K562 (cell line): ENCODE measurements at regions not wholly inside any gene's neighbourhood (a gene's known extent, or its start where the extent isn't known, plus 50 kb on each side); places are given as distances from the start of the nearest gene placed in this dataset.

Source experiments
- ATAC-seq: fragments of 200-7000 bp; cut with Tn5 transposase; 3 replicates; pipeline ENCODE4 v1.9.1; 2020; ENCODE audit warnings: moderate library complexity
- BruUV-seq: library from RNA; stranded (reverse); fragments of 400-500 nt; replicated peaks from 2 replicates; lab custom pipeline; 2021; lab: Mats Ljungman, UMichigan
- CTCF ChIA-PET: fragments of 300-600 bp; formaldehyde crosslinking; extraction: SDS; loops from one replicate; lab custom pipeline; 2021; ENCODE audit warnings: low intra/inter-chr PET ratio; lab: Yijun Ruan, JAX
- POLR2A ChIA-PET: fragments of 300-600, 350-650 bp; sonication (Branson Sonifier 250); formaldehyde crosslinking; extraction: SDS; loops from one replicate; lab custom pipeline; 2021; ENCODE audit warnings: antibody characterized with exemption, inconsistent platforms; lab: Yijun Ruan, JAX
- DNase-seq, 4 experiments: peaks; one replicate each; pipeline versions ENCODE4 v3.0.0 to v3.0.0-alpha.2; 2011 to 2018; ENCODE audit warnings: low spot score in 3 of 4, mixed read lengths in 3 of 4; ENCODE audit errors: extremely low read depth in 1 of 4
- FAIRE-seq: peaks from 2 replicates; lab custom pipeline; 2011; peaks lifted over from hg19 to GRCh38; lab: Jason Lieb, UNC
- H2AFZ ChIP-seq: 2 replicates; pipeline ENCODE4 v1.6.0; 2011; ENCODE audit warnings: low read depth, low read length, control low read depth, inconsistent platforms
- H3K27ac ChIP-seq: fragments of 200-600 bp; 3 replicates; pipeline ENCODE4 v1.8.0; 2011; ENCODE audit warnings: low read depth, mild to moderate bottlenecking, control low read depth, inconsistent platforms, low read length, moderate library complexity, mixed read lengths; ENCODE audit errors: extremely low read depth
- H3K27me3 ChIP-seq, 2 experiments: fragments of 300-600 bp in 1 of 2; 2 replicates in 1 of 2; 3 replicates in 1 of 2; pipeline versions ENCODE4 v1.6.0 to v1.8.0; 2011; ENCODE audit warnings: inconsistent platforms in 2 of 2, low read length in 2 of 2, mild to moderate bottlenecking in 1 of 2, mixed read lengths in 1 of 2, moderate library complexity in 1 of 2; ENCODE audit not compliant: control insufficient read depth in 2 of 2, insufficient read depth in 2 of 2
- H3K36me3 ChIP-seq: fragments of 300-600 bp; 3 replicates; pipeline ENCODE4 v1.8.0; 2011; ENCODE audit warnings: mild to moderate bottlenecking, low read length, inconsistent platforms; ENCODE audit not compliant: control insufficient read depth, insufficient read depth
- H3K4me1 ChIP-seq, 2 experiments: fragments of 200-600 bp in 1 of 2; replicated peaks in 1 of 2; 2 replicates in 1 of 2; 3 replicates in 1 of 2; pipeline versions ENCODE4 v1.5.1 to v1.8.0; 2011; ENCODE audit warnings: inconsistent platforms in 2 of 2, low read length in 2 of 2, mild to moderate bottlenecking in 1 of 2, mixed read lengths in 1 of 2, moderate library complexity in 1 of 2; ENCODE audit not compliant: control insufficient read depth in 2 of 2, insufficient read depth in 2 of 2
- H3K4me2 ChIP-seq: 2 replicates; pipeline ENCODE4 v1.6.1; 2011; ENCODE audit warnings: low read length, control low read depth, inconsistent platforms, mixed read lengths; ENCODE audit not compliant: insufficient read depth
- H3K4me3 ChIP-seq: fragments of 200-600 bp; sonication (generic), shearing (Covaris generic); 2 replicates; pipeline ENCODE4 v1.5.1; 2016; ENCODE audit warnings: control low read depth, inconsistent platforms
- H3K79me2 ChIP-seq: fragments of 200-600 bp; 3 replicates; pipeline ENCODE4 v1.8.0; 2011; ENCODE audit warnings: low read length, inconsistent platforms; ENCODE audit not compliant: control insufficient read depth, insufficient read depth
- H3K9ac ChIP-seq, 2 experiments: 2 replicates each; pipeline versions ENCODE4 v1.6.0 to v1.6.1; 2011; ENCODE audit warnings: low read depth in 2 of 2, low read length in 2 of 2, control low read depth in 1 of 2, inconsistent platforms in 1 of 2, mild to moderate bottlenecking in 1 of 2, mixed read lengths in 1 of 2; ENCODE audit not compliant: insufficient read depth in 1 of 2
- H3K9me1 ChIP-seq: one replicate; pipeline ENCODE4 v1.6.0; 2011; ENCODE audit warnings: inconsistent platforms, mild to moderate bottlenecking, low read length, moderate library complexity; ENCODE audit not compliant: control insufficient read depth, insufficient read depth
- H3K9me3 ChIP-seq: replicated peaks from 2 replicates; pipeline ENCODE4 v1.5.1; 2011; ENCODE audit warnings: low read depth, low read length, inconsistent platforms; ENCODE audit not compliant: control insufficient read depth, insufficient read depth
- H4K20me1 ChIP-seq: replicated peaks from 2 replicates; pipeline ENCODE4 v1.6.1; 2011; ENCODE audit warnings: low read length, inconsistent platforms, mixed read lengths; ENCODE audit not compliant: control insufficient read depth, insufficient read depth
- C11orf30 ChIP-seq: fragments of 450-650 bp; IDR thresholded peaks from 2 replicates; pipeline ENCODE4 v1.6.1; 2016; ENCODE audit warnings: low read depth, mild to moderate bottlenecking
- EHMT2 ChIP-seq: fragments of 450-650 bp; IDR thresholded peaks from 2 replicates; pipeline ENCODE4 v1.6.1; 2018; ENCODE audit warnings: antibody characterized with exemption
- FOS ChIP-seq: IDR thresholded peaks from 3 replicates; pipeline ENCODE4 v1.6.1; 2011; ENCODE audit not compliant: insufficient read length; ENCODE audit errors: extremely low read depth
- FOXK2 ChIP-seq, 2 experiments: fragments of 450-650 bp; IDR thresholded peaks in 1 of 2; conservative IDR thresholded peaks in 1 of 2; 2 replicates each; pipeline ENCODE4 v1.6.1; 2016; ENCODE audit warnings: low read depth in 2 of 2, mild to moderate bottlenecking in 1 of 2
- MTA2 ChIP-seq: fragments of 450-650 bp; IDR thresholded peaks from 2 replicates; pipeline ENCODE4 v1.6.1; 2016; ENCODE audit warnings: low read depth
- NR2C1 ChIP-seq, 2 experiments: fragments of 450-650 bp; IDR thresholded peaks; 2 replicates each; pipeline ENCODE4 v1.6.1; 2017; ENCODE audit warnings: mild to moderate bottlenecking in 2 of 2, antibody characterized with exemption in 1 of 2, inconsistent platforms in 1 of 2, missing compliant biosample characterization in 1 of 2, missing genetic modification characterization in 1 of 2
- SMC3 ChIP-seq: conservative IDR thresholded peaks from 2 replicates; pipeline ENCODE4 v1.6.1; 2011; ENCODE audit warnings: low read depth, low read length, improper control_type of control experiment; ENCODE audit not compliant: insufficient read depth
- XRCC5 ChIP-seq: fragments of 200-400 bp; formaldehyde crosslinking; IDR thresholded peaks from 2 replicates; pipeline ENCODE4 v1.6.1; 2017; ENCODE audit warnings: low read depth, mild to moderate bottlenecking, low read length
- WGBS: fragments of 100-300 bp; shearing (Covaris generic); methylation state at CpG from one replicate; pipeline ENCODE4 v1.1.6; 2016; ENCODE audit warnings: low coverage, mixed read lengths; ENCODE audit not compliant: insufficient coverage; ENCODE audit errors: missing lambda C conversion rate; 5-methylcytosine and 5-hydroxymethylcytosine counted together
- in situ Hi-C: fragments of 300-500 bp; cut with MboI; formaldehyde crosslinking; loops from 4 replicates; pipeline ENCODE4 v1.15.0; 2018; ENCODE audit warnings: inconsistent platforms, mixed read lengths
- intact Hi-C: fragments of 100-400 bp; cut with micrococcal nuclease; formaldehyde crosslinking; loops from 2 replicates; pipeline ENCODE4 v1.14.2; 2022
- TF ChIP-seq, protein P1 (sequence below): sonication (generic); formaldehyde crosslinking; IDR thresholded peaks from 2 replicates; pipeline ENCODE4 v1.8.0; 2022; ENCODE audit warnings: mild to moderate bottlenecking, missing genetic modification reagents
- TF ChIP-seq, protein P2 (sequence below): sonication (generic); formaldehyde crosslinking; IDR thresholded peaks from 2 replicates; pipeline ENCODE4 v1.8.0; 2023; ENCODE audit warnings: mild to moderate bottlenecking, missing genetic modification reagents
- TF ChIP-seq, protein P3 (sequence below), 2 experiments: IDR thresholded peaks in 1 of 2; conservative IDR thresholded peaks in 1 of 2; 2 replicates each; pipeline ENCODE4 v1.6.1; 2016; ENCODE audit warnings: low read depth in 2 of 2, mild to moderate bottlenecking in 1 of 2, missing compliant biosample characterization in 1 of 2, missing genetic modification characterization in 1 of 2, moderate library complexity in 1 of 2
- TF ChIP-seq, protein P4 (sequence below): fragments of 250-450 bp; sonication (Bioruptor Pico); IDR thresholded peaks from 2 replicates; pipeline ENCODE4 v1.8.0; 2022; ENCODE audit warnings: inconsistent platforms
- TF ChIP-seq, protein P5 (sequence below): fragments of 450-650 bp; formaldehyde crosslinking; IDR thresholded peaks from 2 replicates; pipeline ENCODE4 v1.4.0; 2022; ENCODE audit warnings: missing genetic modification characterization

DNA sequence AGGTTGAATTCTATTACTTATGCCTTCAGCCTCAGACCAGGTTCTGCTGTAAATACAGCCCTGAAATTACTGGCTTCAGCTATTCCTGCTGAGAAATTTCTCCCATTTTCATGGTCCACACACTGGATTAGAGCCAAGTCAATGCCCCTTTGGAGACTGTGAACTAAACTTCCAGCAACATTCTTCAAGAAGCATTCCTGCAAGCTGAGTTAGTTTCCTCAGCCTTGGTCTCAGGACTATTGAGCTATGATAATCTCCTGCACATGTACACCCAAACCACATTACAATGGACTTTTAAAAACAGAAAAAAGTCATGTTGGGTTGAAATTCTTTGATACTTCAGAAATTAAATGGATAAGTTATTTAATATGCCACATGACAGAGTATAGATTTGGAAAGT lies 58.0 kb upstream of the AVPR1A start (continued):
- no peak for TF ChIP-seq FOS
- TF ChIP-seq XRCC5: no peak
- TF ChIP-seq, protein P1, sequence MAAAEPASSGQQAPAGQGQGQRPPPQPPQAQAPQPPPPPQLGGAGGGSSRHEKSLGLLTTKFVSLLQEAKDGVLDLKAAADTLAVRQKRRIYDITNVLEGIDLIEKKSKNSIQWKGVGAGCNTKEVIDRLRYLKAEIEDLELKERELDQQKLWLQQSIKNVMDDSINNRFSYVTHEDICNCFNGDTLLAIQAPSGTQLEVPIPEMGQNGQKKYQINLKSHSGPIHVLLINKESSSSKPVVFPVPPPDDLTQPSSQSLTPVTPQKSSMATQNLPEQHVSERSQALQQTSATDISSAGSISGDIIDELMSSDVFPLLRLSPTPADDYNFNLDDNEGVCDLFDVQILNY (CRISPR knock-in tag): no peak
- TF ChIP-seq, protein P2, sequence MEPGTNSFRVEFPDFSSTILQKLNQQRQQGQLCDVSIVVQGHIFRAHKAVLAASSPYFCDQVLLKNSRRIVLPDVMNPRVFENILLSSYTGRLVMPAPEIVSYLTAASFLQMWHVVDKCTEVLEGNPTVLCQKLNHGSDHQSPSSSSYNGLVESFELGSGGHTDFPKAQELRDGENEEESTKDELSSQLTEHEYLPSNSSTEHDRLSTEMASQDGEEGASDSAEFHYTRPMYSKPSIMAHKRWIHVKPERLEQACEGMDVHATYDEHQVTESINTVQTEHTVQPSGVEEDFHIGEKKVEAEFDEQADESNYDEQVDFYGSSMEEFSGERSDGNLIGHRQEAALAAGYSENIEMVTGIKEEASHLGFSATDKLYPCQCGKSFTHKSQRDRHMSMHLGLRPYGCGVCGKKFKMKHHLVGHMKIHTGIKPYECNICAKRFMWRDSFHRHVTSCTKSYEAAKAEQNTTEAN: no peak

DNA sequence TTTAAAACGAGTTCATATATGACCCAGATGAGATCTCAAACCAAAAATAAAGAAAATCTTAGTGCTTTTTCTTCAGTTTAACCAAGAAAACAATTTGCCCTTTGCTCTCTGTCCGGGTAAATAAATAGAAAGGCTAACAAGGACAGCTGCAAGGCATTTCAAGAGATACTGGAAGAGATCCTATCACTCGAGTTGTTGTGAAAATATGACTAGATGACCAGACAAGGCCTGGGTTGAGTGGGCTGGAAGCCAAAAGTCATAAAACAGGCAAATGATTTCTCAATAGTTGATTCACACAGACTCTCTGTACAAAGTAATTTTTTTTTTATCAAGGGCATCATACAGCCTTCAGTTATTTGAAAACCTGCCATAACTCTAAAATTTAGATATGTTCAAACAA lies 55.9 kb upstream of the AVPR1A start:
- intact Hi-C loops: no loop called here
- H3K9me1 ChIP-seq: no peaks in the 10 kb centered on the region
- POLR2A ChIA-PET: no interaction called here
- no peak overlapping the region for H3K4me3 ChIP-seq
- no peaks in the 10 kb centered on the region for H3K4me1 ChIP-seq
- no peak overlapping the region for H3K27ac ChIP-seq
- 0% methylated on average over 3 of the region's 3 CpGs for WGBS
- H3K9ac ChIP-seq: no peak overlapping the region
- no peaks in the 10 kb centered on the region for H4K20me1 ChIP-seq
- no TSS peak for BruUV-seq
- no peaks in the 10 kb centered on the region for H3K9me3 ChIP-seq
- H3K36me3 ChIP-seq: no peaks in the 10 kb centered on the region
- DNase-seq (no peak), ATAC-seq (no peak), FAIRE-seq (no peak)
- H3K4me2 ChIP-seq: no peak overlapping the region
- in situ Hi-C loops: no loop called here
- CTCF ChIA-PET: no interaction called here
- no peaks in the 10 kb centered on the region for H3K27me3 ChIP-seq
- H3K79me2 ChIP-seq: no peaks in the 10 kb centered on the region
- no peak overlapping the region for H2AFZ ChIP-seq
- TF ChIP-seq FOXK2 (conservative IDR thresholded peaks at IDR 0.05 in 1 of 2, IDR thresholded peaks at IDR 0.05 in 1 of 2; ENCODE audit: low read depth in 2 of 2) (no peak), MTA2 (no peak), SMC3 (no peak), C11orf30 (no peak), NR2C1 (IDR thresholded peaks at IDR 0.05) (no peak), NR2C1 (tag; IDR thresholded peaks at IDR 0.05) (no peak), EHMT2 (no peak)
- TF ChIP-seq, protein P3, sequence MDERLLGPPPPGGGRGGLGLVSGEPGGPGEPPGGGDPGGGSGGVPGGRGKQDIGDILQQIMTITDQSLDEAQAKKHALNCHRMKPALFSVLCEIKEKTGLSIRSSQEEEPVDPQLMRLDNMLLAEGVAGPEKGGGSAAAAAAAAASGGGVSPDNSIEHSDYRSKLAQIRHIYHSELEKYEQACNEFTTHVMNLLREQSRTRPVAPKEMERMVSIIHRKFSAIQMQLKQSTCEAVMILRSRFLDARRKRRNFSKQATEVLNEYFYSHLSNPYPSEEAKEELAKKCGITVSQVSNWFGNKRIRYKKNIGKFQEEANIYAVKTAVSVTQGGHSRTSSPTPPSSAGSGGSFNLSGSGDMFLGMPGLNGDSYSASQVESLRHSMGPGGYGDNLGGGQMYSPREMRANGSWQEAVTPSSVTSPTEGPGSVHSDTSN (CRISPR knock-in tag; IDR thresholded peaks at IDR 0.05; ENCODE audit: low read depth): no peak
- TF ChIP-seq, protein P3 (tag; conservative IDR thresholded peaks at IDR 0.05; ENCODE audit: low read depth): no peak
- TF ChIP-seq, protein P4, sequence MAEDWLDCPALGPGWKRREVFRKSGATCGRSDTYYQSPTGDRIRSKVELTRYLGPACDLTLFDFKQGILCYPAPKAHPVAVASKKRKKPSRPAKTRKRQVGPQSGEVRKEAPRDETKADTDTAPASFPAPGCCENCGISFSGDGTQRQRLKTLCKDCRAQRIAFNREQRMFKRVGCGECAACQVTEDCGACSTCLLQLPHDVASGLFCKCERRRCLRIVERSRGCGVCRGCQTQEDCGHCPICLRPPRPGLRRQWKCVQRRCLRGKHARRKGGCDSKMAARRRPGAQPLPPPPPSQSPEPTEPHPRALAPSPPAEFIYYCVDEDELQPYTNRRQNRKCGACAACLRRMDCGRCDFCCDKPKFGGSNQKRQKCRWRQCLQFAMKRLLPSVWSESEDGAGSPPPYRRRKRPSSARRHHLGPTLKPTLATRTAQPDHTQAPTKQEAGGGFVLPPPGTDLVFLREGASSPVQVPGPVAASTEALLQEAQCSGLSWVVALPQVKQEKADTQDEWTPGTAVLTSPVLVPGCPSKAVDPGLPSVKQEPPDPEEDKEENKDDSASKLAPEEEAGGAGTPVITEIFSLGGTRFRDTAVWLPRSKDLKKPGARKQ (CRISPR knock-in tag): no peak
- TF ChIP-seq, protein P5, sequence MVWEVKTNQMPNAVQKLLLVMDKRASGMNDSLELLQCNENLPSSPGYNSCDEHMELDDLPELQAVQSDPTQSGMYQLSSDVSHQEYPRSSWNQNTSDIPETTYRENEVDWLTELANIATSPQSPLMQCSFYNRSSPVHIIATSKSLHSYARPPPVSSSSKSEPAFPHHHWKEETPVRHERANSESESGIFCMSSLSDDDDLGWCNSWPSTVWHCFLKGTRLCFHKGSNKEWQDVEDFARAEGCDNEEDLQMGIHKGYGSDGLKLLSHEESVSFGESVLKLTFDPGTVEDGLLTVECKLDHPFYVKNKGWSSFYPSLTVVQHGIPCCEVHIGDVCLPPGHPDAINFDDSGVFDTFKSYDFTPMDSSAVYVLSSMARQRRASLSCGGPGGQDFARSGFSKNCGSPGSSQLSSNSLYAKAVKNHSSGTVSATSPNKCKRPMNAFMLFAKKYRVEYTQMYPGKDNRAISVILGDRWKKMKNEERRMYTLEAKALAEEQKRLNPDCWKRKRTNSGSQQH (CRISPR knock-in tag): no peak
